GM13976 (cell line): ENCODE measurements at regions not wholly inside any gene's neighbourhood (a gene's known extent, or its start where the extent isn't known, plus 50 kb on each side); places are given as distances from the start of the nearest gene placed in this dataset.

Experiments used
- DNase-seq: peaks from one replicate; pipeline ENCODE4 v3.0.0; 2012; ENCODE audit warnings: low spot score
- in situ Hi-C: fragments of 300-500 bp; cut with MboI; formaldehyde crosslinking; loops from one replicate; pipeline ENCODE4 v1.12.0; 2022; ENCODE audit warnings: low sequenced_read_pairs, mixed read lengths, inconsistent platforms; ENCODE audit not compliant: unreplicated experiment
- TF ChIP-seq, protein P1 (sequence below): IDR thresholded peaks from 2 replicates; pipeline ENCODE4 v1.5.1; 2012; ENCODE audit warnings: borderline replicate concordance, mild to moderate bottlenecking; ENCODE audit not compliant: insufficient read depth; ENCODE audit errors: extremely low read depth, missing control alignments, control extremely low read depth

- in situ Hi-C loops, result no loop called here
- DNase-seq, result no peak
- TF ChIP-seq, protein P1, sequence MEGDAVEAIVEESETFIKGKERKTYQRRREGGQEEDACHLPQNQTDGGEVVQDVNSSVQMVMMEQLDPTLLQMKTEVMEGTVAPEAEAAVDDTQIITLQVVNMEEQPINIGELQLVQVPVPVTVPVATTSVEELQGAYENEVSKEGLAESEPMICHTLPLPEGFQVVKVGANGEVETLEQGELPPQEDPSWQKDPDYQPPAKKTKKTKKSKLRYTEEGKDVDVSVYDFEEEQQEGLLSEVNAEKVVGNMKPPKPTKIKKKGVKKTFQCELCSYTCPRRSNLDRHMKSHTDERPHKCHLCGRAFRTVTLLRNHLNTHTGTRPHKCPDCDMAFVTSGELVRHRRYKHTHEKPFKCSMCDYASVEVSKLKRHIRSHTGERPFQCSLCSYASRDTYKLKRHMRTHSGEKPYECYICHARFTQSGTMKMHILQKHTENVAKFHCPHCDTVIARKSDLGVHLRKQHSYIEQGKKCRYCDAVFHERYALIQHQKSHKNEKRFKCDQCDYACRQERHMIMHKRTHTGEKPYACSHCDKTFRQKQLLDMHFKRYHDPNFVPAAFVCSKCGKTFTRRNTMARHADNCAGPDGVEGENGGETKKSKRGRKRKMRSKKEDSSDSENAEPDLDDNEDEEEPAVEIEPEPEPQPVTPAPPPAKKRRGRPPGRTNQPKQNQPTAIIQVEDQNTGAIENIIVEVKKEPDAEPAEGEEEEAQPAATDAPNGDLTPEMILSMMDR, result no peak
These were observed 786.5 kb downstream of the TAF11L14 start for GRCh38 chr5:18420711-18421110.

GRCh38 chr5:18433336-18433735 lies 799.1 kb downstream of the TAF11L14 start:
- TF ChIP-seq, protein P1, result no peak
- in situ Hi-C loops, result no loop called here
- no peak for DNase-seq

GRCh38 chr5:18438126-18438525 lies 803.9 kb downstream of the TAF11L14 start:
- no peak for DNase-seq
- TF ChIP-seq, protein P1, result no peak
- in situ Hi-C loops, result no loop called here

DNA sequence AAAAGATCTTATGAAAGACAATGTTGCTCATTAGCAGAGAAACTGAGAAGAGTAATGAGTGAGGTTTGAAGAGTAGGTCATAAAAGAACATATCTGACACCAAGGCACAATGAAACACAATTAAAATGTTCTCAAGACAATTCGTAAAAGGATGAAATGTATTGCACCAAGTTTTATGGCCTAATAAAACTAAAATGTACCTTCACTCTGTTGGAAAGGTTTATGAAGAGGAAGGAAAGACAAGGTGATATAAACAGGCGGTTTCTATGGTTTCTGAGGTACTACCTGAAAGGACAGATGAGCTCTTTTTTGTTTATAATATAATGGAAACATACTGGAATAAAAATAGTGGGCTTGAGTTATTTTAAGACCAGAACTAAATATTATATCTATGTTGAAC lies 821.3 kb downstream of the TAF11L14 start:
- DNase-seq, result no peak
- TF ChIP-seq, protein P1, result no peak
- in situ Hi-C loops, result no loop called here

DNA sequence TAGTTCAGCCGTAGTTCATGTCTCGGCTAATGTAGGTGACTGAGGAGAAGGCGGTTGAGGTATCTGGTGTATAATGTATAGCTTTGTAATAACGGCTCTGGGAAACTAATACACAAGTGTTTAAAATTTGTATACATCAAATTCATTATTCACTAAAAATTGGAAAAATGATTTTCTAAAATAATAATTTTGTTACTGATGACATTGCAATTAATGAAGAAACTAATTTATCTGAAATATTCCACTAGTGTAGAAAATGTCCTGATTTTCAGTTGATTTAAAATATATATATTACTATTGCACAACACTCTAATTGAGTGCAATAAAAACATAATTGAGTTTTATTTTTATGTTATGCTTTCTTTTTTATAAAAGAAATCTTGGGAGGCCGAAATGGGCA lies 823.0 kb downstream of the TAF11L14 start:
- TF ChIP-seq, protein P1, result no peak
- in situ Hi-C loops, result no loop called here
- no peak for DNase-seq

DNA sequence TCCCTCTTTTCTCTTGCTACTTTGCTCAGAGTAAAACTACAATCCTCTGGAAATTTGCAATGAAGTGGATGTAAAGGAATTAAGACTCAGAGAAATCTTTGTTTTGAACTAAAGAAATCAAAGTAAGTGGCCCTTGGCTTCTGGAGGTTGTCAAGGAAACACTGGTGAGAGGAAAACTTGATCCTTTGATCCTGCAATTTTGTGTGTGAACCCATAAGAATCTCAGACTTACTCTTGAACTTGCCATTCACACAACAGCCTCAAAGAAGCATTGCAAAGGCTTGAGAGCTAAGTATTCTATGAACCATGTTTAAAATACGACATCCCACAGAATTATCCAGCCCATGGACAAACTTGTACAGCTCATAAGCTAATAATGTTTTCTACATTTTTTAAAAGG lies 827.5 kb downstream of the TAF11L14 start:
- DNase-seq, result no peak
- TF ChIP-seq, protein P1, result no peak
- in situ Hi-C loops, result no loop called here
